WTC11 (cell line): ENCODE measurements at regions not wholly inside any gene's neighbourhood (a gene's known extent, or its start where the extent isn't known, plus 50 kb on each side); places are given as distances from the start of the nearest gene placed in this dataset.

Source experiments
- EMX1 ChIP-seq: fragments of 250-450 bp; sonication (Bioruptor Pico); IDR thresholded peaks from 2 replicates; pipeline ENCODE4 v1.8.0; 2021; ENCODE audit warnings: mild to moderate bottlenecking
- FOXP1 ChIP-seq: sonication (generic); formaldehyde crosslinking; IDR thresholded peaks from 2 replicates; pipeline ENCODE4 v1.8.0; 2022; ENCODE audit warnings: missing genetic modification reagents, mild to moderate bottlenecking, moderate library complexity, borderline replicate concordance
- NFE2L1 ChIP-seq: sonication (generic); formaldehyde crosslinking; IDR thresholded peaks from 2 replicates; pipeline ENCODE4 v1.8.1; 2023; ENCODE audit warnings: missing genetic modification reagents
- NFYB ChIP-seq: sonication (generic); formaldehyde crosslinking; conservative IDR thresholded peaks from 2 replicates; pipeline ENCODE4 v1.8.0; 2022; ENCODE audit warnings: low read depth, missing genetic modification reagents
- NR2C2 ChIP-seq: sonication (generic); formaldehyde crosslinking; IDR thresholded peaks from 2 replicates; pipeline ENCODE4 v1.8.0; 2022; ENCODE audit warnings: mild to moderate bottlenecking, missing genetic modification reagents
- OVOL2 ChIP-seq: fragments of 250-450 bp; sonication (Bioruptor Pico); IDR thresholded peaks from 2 replicates; pipeline ENCODE4 v1.9.0; 2021; ENCODE audit warnings: mild to moderate bottlenecking, borderline replicate concordance
- SOX15 ChIP-seq: fragments of 250-450 bp; sonication (Bioruptor Pico); IDR thresholded peaks from 2 replicates; pipeline ENCODE4 v1.9.0; 2021; ENCODE audit warnings: mild to moderate bottlenecking
- TF ChIP-seq, protein P1 (sequence below): sonication (generic); formaldehyde crosslinking; IDR thresholded peaks from 2 replicates; pipeline ENCODE4 v1.8.1; 2023; ENCODE audit warnings: mild to moderate bottlenecking, missing genetic modification reagents
- TF ChIP-seq, protein P2 (sequence below): fragments of 200-600 bp; IDR thresholded peaks from 2 replicates; pipeline ENCODE4 v1.8.0; 2022; ENCODE audit warnings: antibody characterized with exemption
- TF ChIP-seq, protein P3 (sequence below): sonication (generic); formaldehyde crosslinking; IDR thresholded peaks from 2 replicates; pipeline ENCODE4 v1.8.1; 2023; ENCODE audit warnings: mild to moderate bottlenecking, missing genetic modification reagents, borderline replicate concordance

GRCh38 chr22:47657224-47657623, 894.8 kb downstream of the TBC1D22A start:
- TF ChIP-seq OVOL2 (no peak), SOX15 (no peak), EMX1 (CRISPR knock-in tag) (no peak), NFE2L1 (CRISPR knock-in tag) (no peak), FOXP1 (CRISPR knock-in tag) (no peak), NFYB (CRISPR knock-in tag) (no peak), NR2C2 (CRISPR knock-in tag) (no peak)
- TF ChIP-seq, protein P1, sequence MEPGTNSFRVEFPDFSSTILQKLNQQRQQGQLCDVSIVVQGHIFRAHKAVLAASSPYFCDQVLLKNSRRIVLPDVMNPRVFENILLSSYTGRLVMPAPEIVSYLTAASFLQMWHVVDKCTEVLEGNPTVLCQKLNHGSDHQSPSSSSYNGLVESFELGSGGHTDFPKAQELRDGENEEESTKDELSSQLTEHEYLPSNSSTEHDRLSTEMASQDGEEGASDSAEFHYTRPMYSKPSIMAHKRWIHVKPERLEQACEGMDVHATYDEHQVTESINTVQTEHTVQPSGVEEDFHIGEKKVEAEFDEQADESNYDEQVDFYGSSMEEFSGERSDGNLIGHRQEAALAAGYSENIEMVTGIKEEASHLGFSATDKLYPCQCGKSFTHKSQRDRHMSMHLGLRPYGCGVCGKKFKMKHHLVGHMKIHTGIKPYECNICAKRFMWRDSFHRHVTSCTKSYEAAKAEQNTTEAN (CRISPR knock-in tag): no peak
- TF ChIP-seq, protein P2, sequence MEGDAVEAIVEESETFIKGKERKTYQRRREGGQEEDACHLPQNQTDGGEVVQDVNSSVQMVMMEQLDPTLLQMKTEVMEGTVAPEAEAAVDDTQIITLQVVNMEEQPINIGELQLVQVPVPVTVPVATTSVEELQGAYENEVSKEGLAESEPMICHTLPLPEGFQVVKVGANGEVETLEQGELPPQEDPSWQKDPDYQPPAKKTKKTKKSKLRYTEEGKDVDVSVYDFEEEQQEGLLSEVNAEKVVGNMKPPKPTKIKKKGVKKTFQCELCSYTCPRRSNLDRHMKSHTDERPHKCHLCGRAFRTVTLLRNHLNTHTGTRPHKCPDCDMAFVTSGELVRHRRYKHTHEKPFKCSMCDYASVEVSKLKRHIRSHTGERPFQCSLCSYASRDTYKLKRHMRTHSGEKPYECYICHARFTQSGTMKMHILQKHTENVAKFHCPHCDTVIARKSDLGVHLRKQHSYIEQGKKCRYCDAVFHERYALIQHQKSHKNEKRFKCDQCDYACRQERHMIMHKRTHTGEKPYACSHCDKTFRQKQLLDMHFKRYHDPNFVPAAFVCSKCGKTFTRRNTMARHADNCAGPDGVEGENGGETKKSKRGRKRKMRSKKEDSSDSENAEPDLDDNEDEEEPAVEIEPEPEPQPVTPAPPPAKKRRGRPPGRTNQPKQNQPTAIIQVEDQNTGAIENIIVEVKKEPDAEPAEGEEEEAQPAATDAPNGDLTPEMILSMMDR: no peak
- TF ChIP-seq, protein P3, sequence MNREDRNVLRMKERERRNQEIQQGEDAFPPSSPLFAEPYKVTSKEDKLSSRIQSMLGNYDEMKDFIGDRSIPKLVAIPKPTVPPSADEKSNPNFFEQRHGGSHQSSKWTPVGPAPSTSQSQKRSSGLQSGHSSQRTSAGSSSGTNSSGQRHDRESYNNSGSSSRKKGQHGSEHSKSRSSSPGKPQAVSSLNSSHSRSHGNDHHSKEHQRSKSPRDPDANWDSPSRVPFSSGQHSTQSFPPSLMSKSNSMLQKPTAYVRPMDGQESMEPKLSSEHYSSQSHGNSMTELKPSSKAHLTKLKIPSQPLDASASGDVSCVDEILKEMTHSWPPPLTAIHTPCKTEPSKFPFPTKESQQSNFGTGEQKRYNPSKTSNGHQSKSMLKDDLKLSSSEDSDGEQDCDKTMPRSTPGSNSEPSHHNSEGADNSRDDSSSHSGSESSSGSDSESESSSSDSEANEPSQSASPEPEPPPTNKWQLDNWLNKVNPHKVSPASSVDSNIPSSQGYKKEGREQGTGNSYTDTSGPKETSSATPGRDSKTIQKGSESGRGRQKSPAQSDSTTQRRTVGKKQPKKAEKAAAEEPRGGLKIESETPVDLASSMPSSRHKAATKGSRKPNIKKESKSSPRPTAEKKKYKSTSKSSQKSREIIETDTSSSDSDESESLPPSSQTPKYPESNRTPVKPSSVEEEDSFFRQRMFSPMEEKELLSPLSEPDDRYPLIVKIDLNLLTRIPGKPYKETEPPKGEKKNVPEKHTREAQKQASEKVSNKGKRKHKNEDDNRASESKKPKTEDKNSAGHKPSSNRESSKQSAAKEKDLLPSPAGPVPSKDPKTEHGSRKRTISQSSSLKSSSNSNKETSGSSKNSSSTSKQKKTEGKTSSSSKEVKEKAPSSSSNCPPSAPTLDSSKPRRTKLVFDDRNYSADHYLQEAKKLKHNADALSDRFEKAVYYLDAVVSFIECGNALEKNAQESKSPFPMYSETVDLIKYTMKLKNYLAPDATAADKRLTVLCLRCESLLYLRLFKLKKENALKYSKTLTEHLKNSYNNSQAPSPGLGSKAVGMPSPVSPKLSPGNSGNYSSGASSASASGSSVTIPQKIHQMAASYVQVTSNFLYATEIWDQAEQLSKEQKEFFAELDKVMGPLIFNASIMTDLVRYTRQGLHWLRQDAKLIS: no peak
